ENCODE measurements at regions not wholly inside any gene's neighbourhood (a gene's known extent, or its start where the extent isn't known, plus 50 kb on each side); places are given as distances from the start of the nearest gene placed in this dataset.
"Not testable (repeated sequence)": the region's sequence is repeated elsewhere in the genome, so short reads cannot be mapped to it uniquely, and the experiment has no call there.

- DNase-seq: not testable (repeated sequence)
Measured at GRCh38 chr9:115844433-115844832, 309.2 kb upstream of the PAPPA start.

GRCh38 chr9:115845648-115846312 is 307.8 kb upstream of the PAPPA start:
- no peak for DNase-seq

GRCh38 chr9:115847216-115847615 is 306.4 kb upstream of the PAPPA start:
- DNase-seq: no peak

GRCh38 chr9:115849679-115850412 is 303.7 kb upstream of the PAPPA start:
- DNase-seq: no peak

GRCh38 chr9:115850548-115851304 is 302.9 kb upstream of the PAPPA start:
- DNase-seq: no peak

GRCh38 chr9:115855458-115856133 is 298.0 kb upstream of the PAPPA start:
- no peak for DNase-seq

GRCh38 chr9:115858421-115858820 is 295.2 kb upstream of the PAPPA start:
- DNase-seq: not testable (repeated sequence)

- no peak for DNase-seq
Measured at GRCh38 chr9:115862021-115862420, 291.6 kb upstream of the PAPPA start.

GRCh38 chr9:115864581-115864980 is 289.0 kb upstream of the PAPPA start:
- no peak for DNase-seq

- no peak for DNase-seq
Measured at GRCh38 chr9:115867326-115867725, 286.3 kb upstream of the PAPPA start.

- no peak for DNase-seq
Measured at GRCh38 chr9:115877852-115878438, 275.6 kb upstream of the PAPPA start.

GRCh38 chr9:115879451-115879850 is 274.1 kb upstream of the PAPPA start:
- no peak for DNase-seq

- DNase-seq: no peak
Measured at GRCh38 chr9:115880221-115880885, 273.2 kb upstream of the PAPPA start.

- DNase-seq: no peak
Measured at GRCh38 chr9:115882911-115883310, 270.7 kb upstream of the PAPPA start.

GRCh38 chr9:115883467-115884329 is 269.9 kb upstream of the PAPPA start:
- DNase-seq: no peak

GRCh38 chr9:115884846-115885245 is 268.7 kb upstream of the PAPPA start:
- DNase-seq: no peak

- no peak for DNase-seq
Measured at GRCh38 chr9:115888131-115888530, 265.5 kb upstream of the PAPPA start.

- no peak for DNase-seq
Measured at GRCh38 chr9:115891929-115892328, 261.7 kb upstream of the PAPPA start.

- DNase-seq: not testable (repeated sequence)
Measured at GRCh38 chr9:115898478-115898877, 255.1 kb upstream of the PAPPA start.

GRCh38 chr9:115900698-115901097 is 252.9 kb upstream of the PAPPA start:
- no peak for DNase-seq

- no peak for DNase-seq
Measured at GRCh38 chr9:115910959-115911358, 242.6 kb upstream of the PAPPA start.
